Kidney (tissue), 13 donors: ENCODE measurements at regions not wholly inside any gene's neighbourhood (a gene's known extent, or its start where the extent isn't known, plus 50 kb on each side); places are given as distances from the start of the nearest gene placed in this dataset.

Source experiments
- DNase-seq, 5 donors: peaks; one replicate each; pipeline ENCODE4 v3.0.0-alpha.2; 2013 to 2020
- FAIRE-seq: peaks from 2 replicates; lab custom pipeline; 2012; peaks lifted over from hg19 to GRCh38; lab: Jason Lieb, UNC
- H3K27ac ChIP-seq, 2 donors: one replicate each; pipeline ENCODE4 v1.7.0; 2013; ENCODE audit warnings: low read depth in 2 of 2, low read length in 2 of 2, inconsistent platforms in 1 of 2
- H3K27me3 ChIP-seq: one replicate; pipeline ENCODE4 v1.7.1; 2013; ENCODE audit warnings: low read length, inconsistent platforms; ENCODE audit not compliant: control insufficient read depth, insufficient read depth
- H3K36me3 ChIP-seq, 3 donors: one replicate each; pipeline versions ENCODE4 v1.7.0 to v1.7.1; 2013; ENCODE audit warnings: low read length in 3 of 3, control low read depth in 1 of 3, inconsistent platforms in 1 of 3; ENCODE audit not compliant: insufficient read depth in 3 of 3, control insufficient read depth in 2 of 3
- H3K4me1 ChIP-seq, 3 donors: one replicate each; pipeline versions ENCODE4 v1.7.0 to v1.7.1; 2013; ENCODE audit warnings: low read length in 3 of 3, inconsistent platforms in 1 of 3, low read depth in 1 of 3; ENCODE audit not compliant: control insufficient read depth in 2 of 3, insufficient read depth in 2 of 3
- H3K4me3 ChIP-seq, 3 donors: one replicate each; pipeline versions ENCODE4 v1.7.0 to v1.8.1; 2013; ENCODE audit warnings: low read length in 3 of 3, control low read depth in 1 of 3, inconsistent platforms in 1 of 3
- H3K9ac ChIP-seq, 3 donors: one replicate each; pipeline versions ENCODE4 v1.7.0 to v1.7.1; 2013; ENCODE audit warnings: low read length in 3 of 3, control low read depth in 1 of 3, inconsistent platforms in 1 of 3
- H3K9me3 ChIP-seq, 3 donors: one replicate each; pipeline versions ENCODE4 v1.7.0 to v1.7.1; 2013; ENCODE audit warnings: low read length in 3 of 3, control low read depth in 1 of 3, inconsistent platforms in 1 of 3; ENCODE audit not compliant: control insufficient read depth in 2 of 3, insufficient read depth in 1 of 3
- CTCF ChIP-seq: IDR thresholded peaks from 3 replicates; pipeline ENCODE4 v1.5.1; 2012; ENCODE audit warnings: mild to moderate bottlenecking, moderate library complexity, borderline replicate concordance; ENCODE audit not compliant: insufficient read depth; ENCODE audit errors: extremely low read depth
- intact Hi-C: fragments of 100-400 bp; cut with DNase I; formaldehyde crosslinking; loops from one replicate; pipeline ENCODE4 v1.11.1; 2022
- donor health status: control.
- donor health status: control.
- donor health status: control.
- donor health status: control.
- donor health status: control.
- donor health status: DM: yes; HTN: yes; CAD: no.
- donor health status: Normal renal cell carcinoma (clear cell type).

- DNase-seq (no peak), FAIRE-seq (no peak)
- Histone ChIP-seq H3K27ac (no peak overlapping the region), H3K4me1 (peaks cover 0 to 5% (median 3%) of the 10 kb centered on the region in 3 donors), H3K36me3 (peaks cover 0 to 5% (median 0%) of the 10 kb centered on the region in 3 donors), H3K27me3 (no peaks in the 10 kb centered on the region), H3K9ac (no peak overlapping the region), H3K9me3 (peaks cover 0 to 7% (median 0%) of the 10 kb centered on the region in 3 donors), H3K4me3 (no peak overlapping the region)
- no peak for TF ChIP-seq CTCF
- intact Hi-C loops = no loop called here
Observed at GRCh38 chr2:237208373-237209260, 122.9 kb downstream of the COPS8 start.

- no peak for DNase-seq
- Histone ChIP-seq H3K27me3 (no peaks in the 10 kb centered on the region), H3K27ac (no peak overlapping the region), H3K4me3 (no peak overlapping the region), H3K9ac (no peak overlapping the region), H3K4me1 (peaks cover 0 to 5% (median 3%) of the 10 kb centered on the region in 3 donors), H3K9me3 (peaks cover 0 to 7% (median 0%) of the 10 kb centered on the region in 3 donors), H3K36me3 (peaks cover 0 to 5% (median 0%) of the 10 kb centered on the region in 3 donors)
- intact Hi-C loops = no loop called here
- TF ChIP-seq CTCF = no peak
- no peak for FAIRE-seq
Observed at GRCh38 chr2:237209885-237210284, 124.2 kb downstream of the COPS8 start.

- no peak overlapping the region for H3K4me3 ChIP-seq
- DNase-seq (no peak), FAIRE-seq (no peak)
- TF ChIP-seq CTCF = no peak
- peaks cover 0 to 7% (median 0%) of the 10 kb centered on the region in 3 donors for H3K9me3 ChIP-seq
- peaks cover 0 to 5% (median 3%) of the 10 kb centered on the region in 3 donors for H3K4me1 ChIP-seq
- peaks cover 0 to 5% (median 0%) of the 10 kb centered on the region in 3 donors for H3K36me3 ChIP-seq
- H3K9ac ChIP-seq = no peak overlapping the region
- intact Hi-C loops = no loop called here
- no peak overlapping the region for H3K27ac ChIP-seq
- no peaks in the 10 kb centered on the region for H3K27me3 ChIP-seq
Observed at GRCh38 chr2:237210297-237210696, 124.6 kb downstream of the COPS8 start.
